ENCODE measurements at regions not wholly inside any gene's neighbourhood (a gene's known extent, or its start where the extent isn't known, plus 50 kb on each side); places are given as distances from the start of the nearest gene placed in this dataset.

GRCh38 chr15:93150910-93151881 lies 62.2 kb upstream of the RGMA start:
- no peak for TF ChIP-seq CTCF (IDR thresholded peaks at IDR 0.05)
- no peak for TF ChIP-seq POLR2A (IDR thresholded peaks at IDR 0.05)

All from uterus (tissue), 2 donors.